H1 (cell line): ENCODE measurements at regions not wholly inside any gene's neighbourhood (a gene's known extent, or its start where the extent isn't known, plus 50 kb on each side); places are given as distances from the start of the nearest gene placed in this dataset.

Experiments used
- CTCF ChIA-PET: fragments of 300-600 bp; sonication (Branson Sonifier 250); formaldehyde crosslinking; loops from one replicate; lab custom pipeline; 2021; ENCODE audit not compliant: partially characterized antibody; lab: Charles Lee
- POLR2A ChIA-PET: fragments of 300-600 bp; sonication (Branson Sonifier 250); formaldehyde crosslinking; loops from one replicate; lab custom pipeline; 2021; ENCODE audit warnings: inconsistent platforms; ENCODE audit not compliant: partially characterized antibody; lab: Charles Lee
- DNase-seq, 2 experiments: peaks; one replicate each; pipeline versions ENCODE4 v3.0.0 to v3.0.0-alpha.2; 2010 to 2022; ENCODE audit warnings: low spot score in 2 of 2, low read depth in 1 of 2, mixed read lengths in 1 of 2
- FAIRE-seq: peaks from 2 replicates; lab custom pipeline; 2011; peaks lifted over from hg19 to GRCh38; lab: Jason Lieb, UNC
- H2AFZ ChIP-seq: 2 replicates; pipeline ENCODE4 v1.8.1; 2012; ENCODE audit warnings: low read length, inconsistent platforms
- H2AK5ac ChIP-seq: 2 replicates; pipeline ENCODE4 v1.6.1; 2013; ENCODE audit warnings: low read depth, low read length
- H2BK120ac ChIP-seq: replicated peaks from 2 replicates; pipeline ENCODE3; 2013; ENCODE audit warnings: low read depth, low read length, inconsistent platforms
- H2BK12ac ChIP-seq: 2 replicates; pipeline ENCODE4 v1.6.1; 2013; ENCODE audit warnings: low read depth, low read length
- H2BK15ac ChIP-seq: 2 replicates; pipeline ENCODE4 v1.6.1; 2013; ENCODE audit warnings: low read length
- H2BK20ac ChIP-seq: 2 replicates; pipeline ENCODE4 v1.6.1; 2013; ENCODE audit warnings: low read length
- H2BK5ac ChIP-seq: 2 replicates; pipeline ENCODE4 v1.6.1; 2013; ENCODE audit warnings: low read depth, low read length
- H3K14ac ChIP-seq: 2 replicates; pipeline ENCODE4 v1.6.1; 2013; ENCODE audit warnings: inconsistent platforms; ENCODE audit not compliant: insufficient read length
- H3K18ac ChIP-seq: 2 replicates; pipeline ENCODE4 v1.6.1; 2013; ENCODE audit warnings: low read length; ENCODE audit errors: extremely low read depth
- H3K23ac ChIP-seq: 2 replicates; pipeline ENCODE4 v1.6.1; 2013; ENCODE audit warnings: inconsistent platforms; ENCODE audit not compliant: insufficient read length
- H3K23me2 ChIP-seq: 2 replicates; pipeline ENCODE4 v1.6.1; 2013; ENCODE audit warnings: low read depth, low read length
- H3K27ac ChIP-seq: 2 replicates; pipeline ENCODE4 v1.6.1; 2011; ENCODE audit warnings: low read depth, low read length, inconsistent platforms
- H3K27me3 ChIP-seq, 4 experiments: replicated peaks in 1 of 4; 1 replicate in 1 of 4; 2 replicates in 3 of 4; pipeline versions ENCODE4 v1.6.1 to v1.8.1; 2011 to 2013; ENCODE audit warnings: low read length in 3 of 4, mild to moderate bottlenecking in 3 of 4, inconsistent platforms in 2 of 4, mixed read lengths in 2 of 4, moderate library complexity in 1 of 4; ENCODE audit not compliant: control insufficient read depth in 3 of 4, insufficient read depth in 3 of 4; ENCODE audit errors: extremely low read depth in 1 of 4
- H3K36me3 ChIP-seq, 4 experiments: 2 replicates each; pipeline versions ENCODE4 v1.6.1 to v1.8.1; 2011 to 2013; ENCODE audit warnings: mild to moderate bottlenecking in 4 of 4, low read length in 3 of 4, moderate library complexity in 2 of 4, control low read depth in 1 of 4, inconsistent platforms in 1 of 4; ENCODE audit not compliant: insufficient read depth in 4 of 4, control insufficient read depth in 2 of 4
- H3K4ac ChIP-seq: replicated peaks from 2 replicates; pipeline ENCODE3; 2013; ENCODE audit warnings: low read length, low read depth, mixed read lengths, inconsistent platforms; ENCODE audit not compliant: insufficient read length
- H3K4me1 ChIP-seq, 4 experiments: replicated peaks in 1 of 4; 1 replicate in 1 of 4; 2 replicates in 3 of 4; pipeline versions ENCODE4 v1.6.1 to v1.8.1; 2011 to 2013; ENCODE audit warnings: low read length in 3 of 4, inconsistent platforms in 2 of 4, mixed read lengths in 1 of 4; ENCODE audit not compliant: insufficient read depth in 4 of 4, control insufficient read depth in 3 of 4
- H3K4me2 ChIP-seq, 2 experiments: 2 replicates each; pipeline versions ENCODE4 v1.6.1 to v1.8.1; 2011 to 2013; ENCODE audit warnings: low read depth in 2 of 2, low read length in 2 of 2, control low read depth in 1 of 2, inconsistent platforms in 1 of 2, mild to moderate bottlenecking in 1 of 2; ENCODE audit not compliant: insufficient read depth in 1 of 2
- H3K4me3 ChIP-seq, 4 experiments: fragments of 200-600, 300-600 bp in 1 of 4; sonication (generic), shearing (Covaris generic), sonication (Bioruptor Twin) in 1 of 4; 2 replicates each; pipeline versions ENCODE4 v1.5.1 to v1.8.1; 2011 to 2016; ENCODE audit warnings: low read length in 4 of 4, low read depth in 3 of 4, control low read depth in 2 of 4, inconsistent platforms in 2 of 4, mild to moderate bottlenecking in 2 of 4, mixed read lengths in 1 of 4, moderate library complexity in 1 of 4; ENCODE audit not compliant: insufficient read depth in 2 of 4; ENCODE audit errors: extremely low read depth in 1 of 4
- H3K56ac ChIP-seq: replicated peaks from 2 replicates; pipeline ENCODE3; 2013; ENCODE audit warnings: low read depth, mild to moderate bottlenecking, mixed read lengths, low read length, inconsistent platforms; ENCODE audit not compliant: insufficient read length
- H3K79me1 ChIP-seq: 2 replicates; pipeline ENCODE4 v1.6.1; 2013; ENCODE audit warnings: low read depth, low read length, control low read depth
- H3K79me2 ChIP-seq, 2 experiments: 2 replicates each; pipeline versions ENCODE4 v1.6.1 to v1.8.1; 2012 to 2013; ENCODE audit warnings: low read length in 2 of 2, mild to moderate bottlenecking in 2 of 2, inconsistent platforms in 1 of 2; ENCODE audit not compliant: insufficient read depth in 2 of 2, control insufficient read depth in 1 of 2
- H3K9ac ChIP-seq, 4 experiments: replicated peaks in 1 of 4; 1 replicate in 1 of 4; 2 replicates in 3 of 4; pipeline versions ENCODE4 v1.6.1 to v1.8.1; 2011 to 2013; ENCODE audit warnings: low read depth in 3 of 4, low read length in 3 of 4, control low read depth in 2 of 4, mild to moderate bottlenecking in 2 of 4, moderate library complexity in 2 of 4, inconsistent platforms in 1 of 4; ENCODE audit errors: extremely low read depth in 1 of 4
- H3K9me3 ChIP-seq, 2 experiments: 2 replicates each; pipeline versions ENCODE4 v1.6.1 to v1.8.1; 2012 to 2013; ENCODE audit warnings: mild to moderate bottlenecking in 2 of 2, moderate library complexity in 2 of 2, control low read depth in 1 of 2, inconsistent platforms in 1 of 2, low read depth in 1 of 2, low read length in 1 of 2, mixed read lengths in 1 of 2; ENCODE audit not compliant: insufficient read depth in 2 of 2
- H4K20me1 ChIP-seq, 2 experiments: replicated peaks in 1 of 2; 2 replicates each; pipeline versions ENCODE3 to v1.8.1; 2011 to 2013; ENCODE audit warnings: inconsistent platforms in 2 of 2, low read length in 2 of 2, mild to moderate bottlenecking in 1 of 2; ENCODE audit not compliant: insufficient read depth in 2 of 2, control insufficient read depth in 1 of 2
- H4K5ac ChIP-seq: 2 replicates; pipeline ENCODE4 v1.6.1; 2013; ENCODE audit warnings: low read length, low read depth, mixed read lengths, inconsistent platforms; ENCODE audit not compliant: insufficient read length
- H4K8ac ChIP-seq: 2 replicates; pipeline ENCODE4 v1.8.0; 2013; ENCODE audit warnings: mild to moderate bottlenecking, moderate library complexity, low read length, inconsistent platforms; ENCODE audit not compliant: insufficient read depth; ENCODE audit errors: extremely low read depth
- H4K91ac ChIP-seq: replicated peaks from 2 replicates; pipeline ENCODE3; 2013; ENCODE audit warnings: low read length, mixed read lengths, inconsistent platforms; ENCODE audit not compliant: insufficient read length
- ATF2 ChIP-seq: IDR thresholded peaks from 2 replicates; pipeline ENCODE4 v1.6.1; 2012; ENCODE audit warnings: low read length, inconsistent platforms
- CHD1 ChIP-seq: IDR thresholded peaks from 2 replicates; pipeline ENCODE4 v1.6.1; 2012; ENCODE audit warnings: low read depth, low read length, improper control_type of control experiment
- CHD2 ChIP-seq: IDR thresholded peaks from 2 replicates; pipeline ENCODE4 v1.6.1; 2012; ENCODE audit warnings: low read length, improper control_type of control experiment
- CREB1 ChIP-seq: IDR thresholded peaks from 2 replicates; pipeline ENCODE4 v1.6.1; 2012; ENCODE audit warnings: inconsistent platforms
- E2F6 ChIP-seq: IDR thresholded peaks from 2 replicates; pipeline ENCODE4 v1.6.1; 2012; ENCODE audit warnings: inconsistent platforms
- PHF8 ChIP-seq: fragments of 200-600 bp; sonication (generic); conservative IDR thresholded peaks from 2 replicates; pipeline ENCODE4 v1.7.1; 2012; ENCODE audit warnings: low read depth, mild to moderate bottlenecking, inconsistent platforms, low read length, moderate library complexity
- POLR2A ChIP-seq, 2 experiments: IDR thresholded peaks; 1 replicate in 1 of 2; 2 replicates in 1 of 2; pipeline ENCODE4 v1.6.1; 2011; ENCODE audit warnings: low read depth in 2 of 2, low read length in 2 of 2, mild to moderate bottlenecking in 2 of 2; ENCODE audit errors: control extremely low read depth in 1 of 2
- POU5F1 ChIP-seq: IDR thresholded peaks from 2 replicates; pipeline ENCODE4 v1.6.1; 2011; ENCODE audit warnings: low read depth, mild to moderate bottlenecking, low read length, moderate library complexity
- SIN3A ChIP-seq, 2 experiments: IDR thresholded peaks in 1 of 2; conservative IDR thresholded peaks in 1 of 2; 2 replicates each; pipeline ENCODE4 v1.6.1; 2011 to 2012; ENCODE audit warnings: low read length in 2 of 2, improper control_type of control experiment in 1 of 2, low read depth in 1 of 2, mild to moderate bottlenecking in 1 of 2
- TAF7 ChIP-seq: optimal IDR thresholded peaks from 2 replicates; pipeline ENCODE3; 2011; ENCODE audit warnings: low read depth, mild to moderate bottlenecking, inconsistent platforms, low read length, moderate library complexity, borderline replicate concordance
- TCF12 ChIP-seq: IDR thresholded peaks from 2 replicates; pipeline ENCODE4 v1.6.1; 2011; ENCODE audit warnings: low read depth, mild to moderate bottlenecking, low read length
- TEAD4 ChIP-seq: IDR thresholded peaks from 2 replicates; pipeline ENCODE4 v1.6.1; 2012; ENCODE audit warnings: low read depth, low read length, inconsistent platforms, mixed read lengths
- YY1 ChIP-seq: IDR thresholded peaks from 2 replicates; pipeline ENCODE4 v1.6.1; 2011; ENCODE audit warnings: low read depth, mild to moderate bottlenecking, low read length
- ZNF274 ChIP-seq: IDR thresholded peaks from 2 replicates; pipeline ENCODE4 v1.7.0; 2012; ENCODE audit warnings: low read length, borderline replicate concordance; ENCODE audit errors: extremely low read depth
- WGBS, 2 experiments: shearing (Covaris generic) in 1 of 2; methylation state at CpG; one replicate each; pipeline versions ENCODE4 v1.1.6 to v1.1.7; 2013 to 2015; ENCODE audit warnings: low lambda C conversion rate in 2 of 2, mixed read lengths in 2 of 2, inconsistent platforms in 1 of 2, low coverage in 1 of 2, missing lambda C conversion rate in 1 of 2; ENCODE audit not compliant: insufficient replicate concordance in 2 of 2, insufficient coverage in 1 of 2, insufficient read length in 1 of 2; ENCODE audit errors: extremely low coverage in 1 of 2, missing lambda C conversion rate in 1 of 2; 5-methylcytosine and 5-hydroxymethylcytosine counted together

- H3K23ac ChIP-seq = no peak overlapping the region
- no peaks in the 10 kb centered on the region for H3K79me1 ChIP-seq
- ChIA-PET CTCF (interaction anchor here (1.6 to 2.9 kb wide), 3 partner anchors 11 to 147 kb away, joined by 5 to 11 read pairs (median 6); no protein-coding TSS in a partner anchor), POLR2A (no interaction called here)
- H2AFZ ChIP-seq = no peak overlapping the region
- no peak overlapping the region for H4K91ac ChIP-seq
- H3K4me3 ChIP-seq = no peak overlapping the region
- H3K36me3 ChIP-seq = no peaks in the 10 kb centered on the region
- no peak overlapping the region for H2BK15ac ChIP-seq
- H3K14ac ChIP-seq = no peak overlapping the region
- H4K5ac ChIP-seq = no peak overlapping the region
- H3K79me2 ChIP-seq = no peaks in the 10 kb centered on the region
- no peak overlapping the region for H3K4me2 ChIP-seq
- WGBS, 2 experiments = 96% methylated on average over 2 of the region's 2 CpGs; no CpG with 5 or more reads in 1 of the 2 experiments
- H2BK12ac ChIP-seq = no peak overlapping the region
- no peak overlapping the region for H2AK5ac ChIP-seq
- H3K56ac ChIP-seq = no peak overlapping the region
- H3K4ac ChIP-seq = no peak overlapping the region
- no peaks in the 10 kb centered on the region for H3K9me3 ChIP-seq
- H3K4me1 ChIP-seq = no peaks in the 10 kb centered on the region
- no peak overlapping the region for H4K8ac ChIP-seq
- H2BK120ac ChIP-seq = no peak overlapping the region
- no peak overlapping the region for H2BK20ac ChIP-seq
- no peak overlapping the region for H3K9ac ChIP-seq
- H3K27me3 ChIP-seq = no peaks in the 10 kb centered on the region
- no peak for FAIRE-seq
- no peak overlapping the region for H3K27ac ChIP-seq
- no peak for DNase-seq
- no peak overlapping the region for H2BK5ac ChIP-seq
- no peaks in the 10 kb centered on the region for H3K23me2 ChIP-seq
- no peaks in the 10 kb centered on the region for H4K20me1 ChIP-seq
- H3K18ac ChIP-seq = no peak overlapping the region
- TF ChIP-seq CREB1 (no peak), CHD2 (no peak), TAF7 (no peak), POU5F1 (no peak), POLR2A (IDR thresholded peaks at IDR 0.05; ENCODE audit: control extremely low read depth in 1 of 2, low read depth in 2 of 2, low read length in 2 of 2) (no peak), PHF8 (no peak), YY1 (no peak), ZNF274 (no peak), E2F6 (no peak), CHD1 (no peak), SIN3A (conservative IDR thresholded peaks at IDR 0.05 in 1 of 2, IDR thresholded peaks at IDR 0.05 in 1 of 2; ENCODE audit: low read depth in 1 of 2, low read length in 2 of 2) (no peak), TEAD4 (no peak), ATF2 (no peak), TCF12 (no peak)
These were observed 403.7 kb downstream of the CENPC start for GRCh38 chr4:67141586-67141985.
